Progenitor cell of endocrine pancreas (in vitro differentiated cells): ENCODE measurements at regions not wholly inside any gene's neighbourhood (a gene's known extent, or its start where the extent isn't known, plus 50 kb on each side); places are given as distances from the start of the nearest gene placed in this dataset.

ENCODE experiments used
- DNase-seq: peaks from one replicate; pipeline ENCODE4 v3.0.0; 2021; ENCODE audit warnings: low spot score; ENCODE audit not compliant: unreplicated experiment
- H3K27ac Mint-ChIP-seq: 2 replicates; pipeline ENCODE4 v1.8.0; 2021; ENCODE audit warnings: mild to moderate bottlenecking, moderate library complexity, mixed read lengths
- H3K27me3 Mint-ChIP-seq: 2 replicates; pipeline ENCODE4 v1.8.0; 2021; ENCODE audit warnings: mixed read lengths
- H3K36me3 Mint-ChIP-seq: 2 replicates; pipeline ENCODE4 v1.8.0; 2022; ENCODE audit warnings: mixed read lengths; ENCODE audit not compliant: insufficient read depth
- H3K4me1 Mint-ChIP-seq: 2 replicates; pipeline ENCODE4 v1.8.0; 2021; ENCODE audit warnings: low read depth, mixed read lengths
- H3K4me3 Mint-ChIP-seq: 2 replicates; pipeline ENCODE4 v1.8.0; 2021; ENCODE audit warnings: low read depth, mild to moderate bottlenecking, moderate library complexity, mixed read lengths
- H3K9me3 Mint-ChIP-seq: 2 replicates; pipeline ENCODE4 v1.8.0; 2021; ENCODE audit warnings: low read depth, mixed read lengths
- CTCF ChIP-seq: fragments of 200-600 bp; sonication (generic); IDR thresholded peaks from one replicate; pipeline ENCODE4 v1.5.0; 2021; ENCODE audit warnings: antibody characterized with exemption, mild to moderate bottlenecking; ENCODE audit not compliant: unreplicated experiment

- DNase-seq, result no peak
- no peaks in the 10 kb centered on the region for H3K4me1 Mint-ChIP-seq
- TF ChIP-seq CTCF, result no peak
- H3K9me3 Mint-ChIP-seq, result peaks cover 14% of the 10 kb centered on the region
- H3K27me3 Mint-ChIP-seq, result no peaks in the 10 kb centered on the region
- no peak overlapping the region for H3K4me3 Mint-ChIP-seq
- H3K36me3 Mint-ChIP-seq, result no peaks in the 10 kb centered on the region
- no peak overlapping the region for H3K27ac Mint-ChIP-seq
Measured at GRCh38 chr12:58602736-58603135, 317.6 kb downstream of the LRIG3 start.

- no peak overlapping the region for H3K4me3 Mint-ChIP-seq
- H3K27ac Mint-ChIP-seq, result no peak overlapping the region
- peaks cover 7% of the 10 kb centered on the region for H3K9me3 Mint-ChIP-seq
- H3K27me3 Mint-ChIP-seq, result no peaks in the 10 kb centered on the region
- no peaks in the 10 kb centered on the region for H3K4me1 Mint-ChIP-seq
- no peaks in the 10 kb centered on the region for H3K36me3 Mint-ChIP-seq
- no peak for TF ChIP-seq CTCF
- no peak for DNase-seq
Measured at GRCh38 chr12:58607805-58608204, 312.5 kb downstream of the LRIG3 start.

- H3K27ac Mint-ChIP-seq, result no peak overlapping the region
- DNase-seq, result no peak
- no peaks in the 10 kb centered on the region for H3K4me1 Mint-ChIP-seq
- H3K9me3 Mint-ChIP-seq, result peaks cover 4% of the 10 kb centered on the region
- no peaks in the 10 kb centered on the region for H3K27me3 Mint-ChIP-seq
- TF ChIP-seq CTCF, result no peak
- no peak overlapping the region for H3K4me3 Mint-ChIP-seq
- no peaks in the 10 kb centered on the region for H3K36me3 Mint-ChIP-seq
Measured at GRCh38 chr12:58608711-58609110, 311.6 kb downstream of the LRIG3 start.

GRCh38 chr12:58615047-58615446, 305.3 kb downstream of the LRIG3 start:
- no peak overlapping the region for H3K4me3 Mint-ChIP-seq
- DNase-seq, result no peak
- no peaks in the 10 kb centered on the region for H3K36me3 Mint-ChIP-seq
- no peak overlapping the region for H3K27ac Mint-ChIP-seq
- no peak for TF ChIP-seq CTCF
- H3K4me1 Mint-ChIP-seq, result no peaks in the 10 kb centered on the region
- no peaks in the 10 kb centered on the region for H3K9me3 Mint-ChIP-seq
- H3K27me3 Mint-ChIP-seq, result no peaks in the 10 kb centered on the region

GRCh38 chr12:58615576-58615975, 304.7 kb downstream of the LRIG3 start:
- H3K4me3 Mint-ChIP-seq, result no peak overlapping the region
- H3K4me1 Mint-ChIP-seq, result no peaks in the 10 kb centered on the region
- no peaks in the 10 kb centered on the region for H3K27me3 Mint-ChIP-seq
- no peak overlapping the region for H3K27ac Mint-ChIP-seq
- no peaks in the 10 kb centered on the region for H3K36me3 Mint-ChIP-seq
- no peak for DNase-seq
- H3K9me3 Mint-ChIP-seq, result peaks cover 3% of the 10 kb centered on the region
- TF ChIP-seq CTCF, result no peak

- peaks cover 4% of the 10 kb centered on the region for H3K9me3 Mint-ChIP-seq
- H3K4me1 Mint-ChIP-seq, result no peaks in the 10 kb centered on the region
- no peaks in the 10 kb centered on the region for H3K27me3 Mint-ChIP-seq
- H3K27ac Mint-ChIP-seq, result no peak overlapping the region
- H3K36me3 Mint-ChIP-seq, result no peaks in the 10 kb centered on the region
- DNase-seq, result no peak
- no peak overlapping the region for H3K4me3 Mint-ChIP-seq
- TF ChIP-seq CTCF, result no peak
Measured at GRCh38 chr12:58616618-58617017, 303.7 kb downstream of the LRIG3 start.
